Ishikawa (cell line): ENCODE measurements at regions not wholly inside any gene's neighbourhood (a gene's known extent, or its start where the extent isn't known, plus 50 kb on each side); places are given as distances from the start of the nearest gene placed in this dataset.

Source experiments
- CEBPB ChIP-seq: IDR thresholded peaks from 2 replicates; pipeline ENCODE4 v1.6.1; 2012
- CREB1 ChIP-seq: IDR thresholded peaks from 2 replicates; pipeline ENCODE4 v1.6.1; 2012; ENCODE audit warnings: low read depth
- EGR1 ChIP-seq: IDR thresholded peaks from 2 replicates; pipeline ENCODE4 v1.6.1; 2012
- EP300 ChIP-seq: IDR thresholded peaks from 2 replicates; pipeline ENCODE4 v1.6.1; 2012; ENCODE audit warnings: borderline replicate concordance
- FOXM1 ChIP-seq: IDR thresholded peaks from 2 replicates; pipeline ENCODE4 v1.6.1; 2012; ENCODE audit warnings: low read depth, borderline replicate concordance
- MAX ChIP-seq: IDR thresholded peaks from 2 replicates; pipeline ENCODE4 v1.6.1; 2012
- NFIC ChIP-seq: IDR thresholded peaks from 2 replicates; pipeline ENCODE4 v1.6.1; 2012
- RAD21 ChIP-seq: IDR thresholded peaks from 2 replicates; pipeline ENCODE4 v1.6.1; 2012; ENCODE audit warnings: low read depth
- REST ChIP-seq: IDR thresholded peaks from 2 replicates; pipeline ENCODE4 v1.6.1; 2012; ENCODE audit warnings: low read depth, mild to moderate bottlenecking
- TAF1 ChIP-seq: IDR thresholded peaks from 2 replicates; pipeline ENCODE4 v1.6.1; 2012; ENCODE audit warnings: low read depth, mild to moderate bottlenecking
- TCF12 ChIP-seq: IDR thresholded peaks from 2 replicates; pipeline ENCODE4 v1.6.1; 2012; ENCODE audit warnings: low read depth
- TEAD4 ChIP-seq: IDR thresholded peaks from 2 replicates; pipeline ENCODE4 v1.6.1; 2012
- USF1 ChIP-seq: IDR thresholded peaks from 2 replicates; pipeline ENCODE4 v1.6.1; 2012
- YY1 ChIP-seq: IDR thresholded peaks from 2 replicates; pipeline ENCODE4 v1.6.1; 2012; ENCODE audit warnings: low read depth
- ZBTB7A ChIP-seq: IDR thresholded peaks from 2 replicates; pipeline ENCODE4 v1.6.1; 2012; ENCODE audit warnings: low read depth

- TF ChIP-seq MAX (no peak), TEAD4 (no peak), TAF1 (no peak), CREB1 (no peak), TCF12 (no peak), RAD21 (no peak), YY1 (no peak), REST (no peak), EP300 (no peak), EGR1 (no peak), NFIC (no peak), FOXM1 (no peak)
Observed at GRCh38 chr4:188432328-188432727, 293.1 kb downstream of the TRIML1 start.

GRCh38 chr4:188433741-188434315, 294.6 kb downstream of the TRIML1 start:
- no peak for TF ChIP-seq MAX
- no peak for TF ChIP-seq CEBPB
- TF ChIP-seq REST: no peak

GRCh38 chr4:188434643-188435042, 295.4 kb downstream of the TRIML1 start:
- no peak for TF ChIP-seq FOXM1
- no peak for TF ChIP-seq TCF12
- TF ChIP-seq EGR1: no peak
- TF ChIP-seq RAD21: no peak
- TF ChIP-seq NFIC: no peak
- TF ChIP-seq REST: no peak
- no peak for TF ChIP-seq YY1
- TF ChIP-seq MAX: no peak
- TF ChIP-seq ZBTB7A: no peak
- TF ChIP-seq TAF1: no peak
- TF ChIP-seq EP300: no peak
- no peak for TF ChIP-seq USF1
- no peak for TF ChIP-seq CREB1
- TF ChIP-seq CEBPB: no peak
- TF ChIP-seq TEAD4: no peak

GRCh38 chr4:188435381-188435780, 296.1 kb downstream of the TRIML1 start:
- TF ChIP-seq ZBTB7A: no peak
- no peak for TF ChIP-seq TAF1
- TF ChIP-seq TCF12: no peak
- no peak for TF ChIP-seq MAX
- TF ChIP-seq CREB1: no peak
- TF ChIP-seq TEAD4: no peak
- no peak for TF ChIP-seq USF1
- no peak for TF ChIP-seq CEBPB
- no peak for TF ChIP-seq NFIC
- TF ChIP-seq EP300: no peak
- no peak for TF ChIP-seq RAD21
